SK-N-SH (cell line): ENCODE measurements at regions not wholly inside any gene's neighbourhood (a gene's known extent, or its start where the extent isn't known, plus 50 kb on each side); places are given as distances from the start of the nearest gene placed in this dataset.

Experiments used
- CTCF ChIA-PET: fragments of 300-600, 350-600 bp; formaldehyde crosslinking; extraction: SDS; loops from one replicate; lab custom pipeline; 2021; lab: Yijun Ruan, JAX
- POLR2A ChIA-PET: fragments of 350-600 bp; sonication (Branson Sonifier 250); formaldehyde crosslinking; extraction: SDS; loops from one replicate; lab custom pipeline; 2020; ENCODE audit warnings: antibody characterized with exemption, inconsistent platforms; lab: Yijun Ruan, JAX
- DNase-seq: peaks from one replicate; pipeline ENCODE4 v3.0.0; 2012
- H2AFZ ChIP-seq: fragments of 200-600 bp; sonication (generic); 2 replicates; pipeline ENCODE4 v1.8.1; 2016; ENCODE audit warnings: antibody characterized with exemption, mild to moderate bottlenecking, low read depth
- H3F3A ChIP-seq: fragments of 200-600 bp; sonication (generic); replicated peaks from 2 replicates; pipeline ENCODE3; 2016; ENCODE audit warnings: antibody characterized with exemption, mild to moderate bottlenecking; ENCODE audit not compliant: insufficient read depth
- H3K27ac ChIP-seq, 2 experiments: fragments of 200-500 bp in 1 of 2; fragments of 200-600 bp in 1 of 2; sonication (Bioruptor generic) in 1 of 2; sonication (generic), shearing (Covaris generic) in 1 of 2; 2 replicates each; pipeline versions ENCODE4 v1.5.1 to v1.6.1; 2014 to 2016; ENCODE audit warnings: low read depth in 2 of 2, inconsistent platforms in 1 of 2, low read length in 1 of 2, mild to moderate bottlenecking in 1 of 2, mixed read lengths in 1 of 2
- H3K27me3 ChIP-seq: fragments of 200-600 bp; sonication (generic), shearing (Covaris generic); 2 replicates; pipeline ENCODE4 v1.6.1; 2016; ENCODE audit warnings: mixed run types; ENCODE audit not compliant: insufficient read depth
- H3K36me3 ChIP-seq, 2 experiments: fragments of 200-500 bp in 1 of 2; fragments of 200-600 bp in 1 of 2; sonication (Bioruptor generic) in 1 of 2; sonication (generic) in 1 of 2; replicated peaks in 1 of 2; 2 replicates each; pipeline versions ENCODE3 to v1.5.1; 2014 to 2016; ENCODE audit warnings: low read length in 1 of 2, mild to moderate bottlenecking in 1 of 2; ENCODE audit not compliant: insufficient read depth in 2 of 2, control insufficient read depth in 1 of 2
- H3K4me1 ChIP-seq, 2 experiments: fragments of 200-500 bp in 1 of 2; fragments of 200-600 bp in 1 of 2; sonication (Bioruptor generic) in 1 of 2; sonication (generic), shearing (Covaris generic) in 1 of 2; 2 replicates each; pipeline versions ENCODE4 v1.5.1 to v1.6.1; 2014 to 2016; ENCODE audit warnings: low read depth in 1 of 2, low read length in 1 of 2, mixed run types in 1 of 2; ENCODE audit not compliant: insufficient read depth in 2 of 2, control insufficient read depth in 1 of 2
- H3K4me2 ChIP-seq: fragments of 200-600 bp; sonication (generic), shearing (Covaris generic); 2 replicates; pipeline ENCODE4 v1.6.1; 2017; ENCODE audit warnings: mixed run types
- H3K4me3 ChIP-seq, 2 experiments: fragments of 200-500 bp in 1 of 2; fragments of 200-600 bp in 1 of 2; sonication (Bioruptor generic) in 1 of 2; sonication (generic), shearing (Covaris generic) in 1 of 2; 2 replicates each; pipeline versions ENCODE4 v1.5.1 to v1.8.1; 2014 to 2016; ENCODE audit warnings: low read depth in 2 of 2, inconsistent platforms in 1 of 2, low read length in 1 of 2, mild to moderate bottlenecking in 1 of 2, mixed read lengths in 1 of 2, moderate library complexity in 1 of 2
- H3K79me2 ChIP-seq: fragments of 200-600 bp; sonication (generic); 2 replicates; pipeline ENCODE4 v1.8.1; 2017; ENCODE audit warnings: mild to moderate bottlenecking; ENCODE audit not compliant: insufficient read depth
- H3K9ac ChIP-seq: fragments of 200-600 bp; sonication (generic); 2 replicates; pipeline ENCODE4 v1.6.1; 2017; ENCODE audit warnings: mixed run types
- H3K9me2 ChIP-seq: fragments of 200-600 bp; sonication (generic); 2 replicates; pipeline ENCODE4 v1.6.1; 2017; ENCODE audit warnings: mixed run types
- H3K9me3 ChIP-seq: fragments of 200-600 bp; sonication (generic); 2 replicates; pipeline ENCODE4 v1.6.1; 2017; ENCODE audit warnings: mixed run types, mild to moderate bottlenecking, moderate library complexity
- H4K20me1 ChIP-seq: fragments of 200-600 bp; sonication (generic); 2 replicates; pipeline ENCODE4 v1.6.1; 2017; ENCODE audit warnings: mild to moderate bottlenecking, mixed run types; ENCODE audit not compliant: insufficient read depth
- ELF1 ChIP-seq: IDR thresholded peaks from 2 replicates; pipeline ENCODE4 v1.4.0; 2012
- EZH2phosphoT487 ChIP-seq: fragments of 200-600 bp; sonication (generic); IDR thresholded peaks from 2 replicates; pipeline ENCODE4 v1.6.1; 2017; ENCODE audit warnings: low read depth, mixed run types, mild to moderate bottlenecking, antibody characterized with exemption, moderate library complexity, borderline replicate concordance
- FOSL2 ChIP-seq: IDR thresholded peaks from 2 replicates; pipeline ENCODE4 v1.4.0; 2012; ENCODE audit warnings: low read depth, mild to moderate bottlenecking, moderate library complexity, borderline replicate concordance
- GABPA ChIP-seq: IDR thresholded peaks from 2 replicates; pipeline ENCODE4 v1.4.0; 2012; ENCODE audit warnings: low read depth, mild to moderate bottlenecking
- JUND ChIP-seq: IDR thresholded peaks from 2 replicates; pipeline ENCODE4 v1.4.0; 2012
- RAD21 ChIP-seq: IDR thresholded peaks from 2 replicates; pipeline ENCODE4 v1.6.1; 2012; ENCODE audit warnings: mild to moderate bottlenecking, low read length
- RFX5 ChIP-seq: IDR thresholded peaks from 2 replicates; pipeline ENCODE4 v1.6.1; 2012; ENCODE audit warnings: mild to moderate bottlenecking, improper control_type of control experiment, low read length
- RXRA ChIP-seq: IDR thresholded peaks from 2 replicates; pipeline ENCODE4 v1.4.0; 2012; ENCODE audit warnings: low read depth, mild to moderate bottlenecking, borderline replicate concordance
- TCF12 ChIP-seq: IDR thresholded peaks from 2 replicates; pipeline ENCODE4 v1.4.0; 2012
- TEAD4 ChIP-seq: IDR thresholded peaks from 2 replicates; pipeline ENCODE4 v1.4.0; 2012; ENCODE audit warnings: mild to moderate bottlenecking, borderline replicate concordance; ENCODE audit not compliant: insufficient read depth
- WGBS: methylation state at CpG from one replicate; pipeline ENCODE4 v1.1.6; 2017; ENCODE audit warnings: low lambda C conversion rate; 5-methylcytosine and 5-hydroxymethylcytosine counted together
- TF ChIP-seq, protein P1 (sequence below): fragments of 150-350 bp; IDR thresholded peaks from 2 replicates; pipeline ENCODE4 v1.6.1; 2017; ENCODE audit warnings: antibody characterized with exemption, low read length, low read depth, borderline replicate concordance
- TF ChIP-seq, protein P2 (sequence below): IDR thresholded peaks from 2 replicates; pipeline ENCODE4; 2012
- TF ChIP-seq, protein P3 (sequence below): IDR thresholded peaks from 2 replicates; pipeline ENCODE4 v1.4.0; 2012; ENCODE audit warnings: low read depth, borderline replicate concordance
- TF ChIP-seq, protein P4 (sequence below): fragments of 150-350 bp; IDR thresholded peaks from 2 replicates; pipeline ENCODE4 v1.6.1; 2016; ENCODE audit warnings: mild to moderate bottlenecking, low read depth, low read length

DNA sequence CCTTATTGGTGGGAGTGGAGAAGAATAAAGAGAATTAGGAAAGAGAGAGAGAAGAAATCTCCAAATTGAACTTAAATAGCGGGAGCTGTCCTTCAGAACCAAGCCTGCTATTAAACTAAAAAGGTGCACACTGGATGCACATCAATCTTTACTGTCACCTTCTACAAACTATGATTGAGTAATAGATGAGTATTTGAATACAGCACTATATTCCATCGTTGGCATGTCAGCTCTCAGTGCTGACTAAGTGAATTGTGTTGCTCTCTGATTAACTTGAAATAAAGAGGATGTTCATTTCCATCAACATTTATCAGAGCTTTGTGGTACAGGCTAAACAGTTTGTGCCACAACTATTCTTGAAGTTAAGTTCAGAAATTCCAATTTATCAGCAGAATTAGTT is 143.7 kb upstream of the PABPC4L start:
- CTCF ChIA-PET, result interaction anchor here (1.0 kb wide), 1 partner anchor 16 kb away, joined by 3 read pairs; no protein-coding TSS in a partner anchor
- H3F3A ChIP-seq, result no peaks in the 10 kb centered on the region
- TF ChIP-seq, protein P1, sequence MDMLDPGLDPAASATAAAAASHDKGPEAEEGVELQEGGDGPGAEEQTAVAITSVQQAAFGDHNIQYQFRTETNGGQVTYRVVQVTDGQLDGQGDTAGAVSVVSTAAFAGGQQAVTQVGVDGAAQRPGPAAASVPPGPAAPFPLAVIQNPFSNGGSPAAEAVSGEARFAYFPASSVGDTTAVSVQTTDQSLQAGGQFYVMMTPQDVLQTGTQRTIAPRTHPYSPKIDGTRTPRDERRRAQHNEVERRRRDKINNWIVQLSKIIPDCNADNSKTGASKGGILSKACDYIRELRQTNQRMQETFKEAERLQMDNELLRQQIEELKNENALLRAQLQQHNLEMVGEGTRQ, result no peak
- no peak for TF ChIP-seq JUND
- no peak for TF ChIP-seq TEAD4
- TF ChIP-seq, protein P2, sequence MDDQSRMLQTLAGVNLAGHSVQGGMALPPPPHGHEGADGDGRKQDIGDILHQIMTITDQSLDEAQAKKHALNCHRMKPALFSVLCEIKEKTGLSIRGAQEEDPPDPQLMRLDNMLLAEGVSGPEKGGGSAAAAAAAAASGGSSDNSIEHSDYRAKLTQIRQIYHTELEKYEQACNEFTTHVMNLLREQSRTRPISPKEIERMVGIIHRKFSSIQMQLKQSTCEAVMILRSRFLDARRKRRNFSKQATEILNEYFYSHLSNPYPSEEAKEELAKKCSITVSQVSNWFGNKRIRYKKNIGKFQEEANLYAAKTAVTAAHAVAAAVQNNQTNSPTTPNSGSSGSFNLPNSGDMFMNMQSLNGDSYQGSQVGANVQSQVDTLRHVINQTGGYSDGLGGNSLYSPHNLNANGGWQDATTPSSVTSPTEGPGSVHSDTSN, result no peak
- TF ChIP-seq, protein P3, sequence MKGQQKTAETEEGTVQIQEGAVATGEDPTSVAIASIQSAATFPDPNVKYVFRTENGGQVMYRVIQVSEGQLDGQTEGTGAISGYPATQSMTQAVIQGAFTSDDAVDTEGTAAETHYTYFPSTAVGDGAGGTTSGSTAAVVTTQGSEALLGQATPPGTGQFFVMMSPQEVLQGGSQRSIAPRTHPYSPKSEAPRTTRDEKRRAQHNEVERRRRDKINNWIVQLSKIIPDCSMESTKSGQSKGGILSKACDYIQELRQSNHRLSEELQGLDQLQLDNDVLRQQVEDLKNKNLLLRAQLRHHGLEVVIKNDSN, result no peak
- no peak for TF ChIP-seq FOSL2
- TF ChIP-seq, protein P4, sequence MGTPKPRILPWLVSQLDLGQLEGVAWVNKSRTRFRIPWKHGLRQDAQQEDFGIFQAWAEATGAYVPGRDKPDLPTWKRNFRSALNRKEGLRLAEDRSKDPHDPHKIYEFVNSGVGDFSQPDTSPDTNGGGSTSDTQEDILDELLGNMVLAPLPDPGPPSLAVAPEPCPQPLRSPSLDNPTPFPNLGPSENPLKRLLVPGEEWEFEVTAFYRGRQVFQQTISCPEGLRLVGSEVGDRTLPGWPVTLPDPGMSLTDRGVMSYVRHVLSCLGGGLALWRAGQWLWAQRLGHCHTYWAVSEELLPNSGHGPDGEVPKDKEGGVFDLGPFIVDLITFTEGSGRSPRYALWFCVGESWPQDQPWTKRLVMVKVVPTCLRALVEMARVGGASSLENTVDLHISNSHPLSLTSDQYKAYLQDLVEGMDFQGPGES, result no peak
- TF ChIP-seq GABPA, result no peak
- TF ChIP-seq RXRA, result no peak
- no peak for TF ChIP-seq RAD21
- no peaks in the 10 kb centered on the region for H3K9me2 ChIP-seq
- H4K20me1 ChIP-seq, result no peaks in the 10 kb centered on the region
- no peak for DNase-seq
- H2AFZ ChIP-seq, result no peak overlapping the region
- no peaks in the 10 kb centered on the region for H3K27me3 ChIP-seq
- H3K4me3 ChIP-seq, result no peak overlapping the region
- no peaks in the 10 kb centered on the region for H3K4me1 ChIP-seq
- 2% methylated on average over 2 of the region's 2 CpGs for WGBS
- no peaks in the 10 kb centered on the region for H3K9me3 ChIP-seq
- no peaks in the 10 kb centered on the region for H3K36me3 ChIP-seq
- no peak overlapping the region for H3K9ac ChIP-seq
- H3K79me2 ChIP-seq, result no peaks in the 10 kb centered on the region
- H3K27ac ChIP-seq, result no peak overlapping the region
- H3K4me2 ChIP-seq, result no peak overlapping the region
- POLR2A ChIA-PET, result no interaction called here

DNA sequence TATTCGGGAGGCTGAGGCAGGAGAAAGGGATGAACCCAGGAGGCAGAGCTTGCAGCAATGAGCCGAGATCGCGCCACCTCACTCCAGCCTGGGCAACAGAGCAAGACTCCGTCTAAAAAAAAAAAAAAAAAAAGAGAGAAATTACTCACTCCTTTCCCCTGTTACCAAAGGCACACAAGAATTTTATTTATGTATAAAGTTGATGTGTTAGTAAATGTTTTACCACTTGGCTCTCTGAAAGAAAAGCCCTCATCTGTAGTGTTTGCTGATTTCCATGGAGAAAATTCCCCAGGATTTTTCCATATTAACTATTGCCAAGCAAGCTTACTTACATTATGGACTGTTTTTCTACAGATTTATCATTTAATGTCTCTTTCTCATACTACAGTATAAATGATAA is 142.1 kb upstream of the PABPC4L start:
- 51% methylated on average over 5 of the region's 5 CpGs for WGBS
- H3K27me3 ChIP-seq, result no peaks in the 10 kb centered on the region

More for the DNA sequence above, 142.1 kb upstream of the PABPC4L start:
- no peaks in the 10 kb centered on the region for H3K9me3 ChIP-seq
- H3K27ac ChIP-seq, result no peak overlapping the region
- no peaks in the 10 kb centered on the region for H4K20me1 ChIP-seq
- no peaks in the 10 kb centered on the region for H3K9me2 ChIP-seq
- no peaks in the 10 kb centered on the region for H3K4me1 ChIP-seq
- CTCF ChIA-PET, result no interaction called here
- H3K4me2 ChIP-seq, result no peak overlapping the region
- DNase-seq, result no peak
- H3K36me3 ChIP-seq, result no peaks in the 10 kb centered on the region
- no peak overlapping the region for H2AFZ ChIP-seq
- H3K79me2 ChIP-seq, result no peaks in the 10 kb centered on the region
- no peaks in the 10 kb centered on the region for H3F3A ChIP-seq
- TF ChIP-seq EZH2phosphoT487, result no peak
- no peak for TF ChIP-seq TCF12
- TF ChIP-seq ELF1, result no peak
- no peak for TF ChIP-seq RFX5
- POLR2A ChIA-PET, result no interaction called here
- H3K9ac ChIP-seq, result no peak overlapping the region
- no peak overlapping the region for H3K4me3 ChIP-seq
